MCF 10A (cell line): ENCODE measurements at regions not wholly inside any gene's neighbourhood (a gene's known extent, or its start where the extent isn't known, plus 50 kb on each side); places are given as distances from the start of the nearest gene placed in this dataset.

ENCODE experiments used
- BruUV-seq: library from RNA; stranded (reverse); fragments of 400-500 nt; replicated peaks from 2 replicates; lab custom pipeline; 2021; lab: Mats Ljungman, UMichigan
- CTCF ChIA-PET: fragments of 300-600 bp; sonication (Branson Sonifier 250); formaldehyde crosslinking; extraction: SDS; loops from one replicate; lab custom pipeline; 2021; ENCODE audit warnings: antibody characterized with exemption, inconsistent platforms; lab: Yijun Ruan, JAX
- POLR2A ChIA-PET: fragments of 300-600, 350-650 bp; sonication (Branson Sonifier 250); formaldehyde crosslinking; extraction: SDS; loops from one replicate; lab custom pipeline; 2020; ENCODE audit warnings: antibody characterized with exemption, inconsistent platforms; lab: Yijun Ruan, JAX
- DNase-seq: peaks from one replicate; pipeline ENCODE4 v3.0.0-alpha.2; 2018; ENCODE audit not compliant: unreplicated experiment
- H3K27ac Mint-ChIP-seq: one replicate; pipeline ENCODE4 v1.8.0; 2022; ENCODE audit warnings: mild to moderate bottlenecking, low read depth, mixed read lengths; ENCODE audit not compliant: unreplicated experiment
- H3K27me3 Mint-ChIP-seq: one replicate; pipeline ENCODE4 v1.8.0; 2022; ENCODE audit warnings: mixed read lengths; ENCODE audit not compliant: insufficient read depth, unreplicated experiment
- H3K36me3 Mint-ChIP-seq: one replicate; pipeline ENCODE4 v1.8.0; 2022; ENCODE audit warnings: mild to moderate bottlenecking, moderate library complexity, mixed read lengths; ENCODE audit not compliant: insufficient read depth, unreplicated experiment
- H3K4me1 Mint-ChIP-seq: one replicate; pipeline ENCODE4 v1.8.0; 2022; ENCODE audit warnings: mixed read lengths; ENCODE audit not compliant: insufficient read depth, unreplicated experiment
- H3K4me3 Mint-ChIP-seq: one replicate; pipeline ENCODE4 v1.8.0; 2022; ENCODE audit warnings: mild to moderate bottlenecking, moderate library complexity, mixed read lengths; ENCODE audit not compliant: unreplicated experiment
- H3K9me3 Mint-ChIP-seq: one replicate; pipeline ENCODE4 v1.8.0; 2022; ENCODE audit warnings: mixed read lengths; ENCODE audit not compliant: unreplicated experiment
- intact Hi-C: fragments of 100-400 bp; cut with micrococcal nuclease; formaldehyde crosslinking; loops from 2 replicates; pipeline ENCODE4 v1.14.1; 2022
- TF ChIP-seq, protein P1 (sequence below): fragments of 200-600 bp; IDR thresholded peaks from one replicate; pipeline ENCODE4 v1.8.0; 2022; ENCODE audit warnings: antibody characterized with exemption, mild to moderate bottlenecking; ENCODE audit not compliant: unreplicated experiment

DNA sequence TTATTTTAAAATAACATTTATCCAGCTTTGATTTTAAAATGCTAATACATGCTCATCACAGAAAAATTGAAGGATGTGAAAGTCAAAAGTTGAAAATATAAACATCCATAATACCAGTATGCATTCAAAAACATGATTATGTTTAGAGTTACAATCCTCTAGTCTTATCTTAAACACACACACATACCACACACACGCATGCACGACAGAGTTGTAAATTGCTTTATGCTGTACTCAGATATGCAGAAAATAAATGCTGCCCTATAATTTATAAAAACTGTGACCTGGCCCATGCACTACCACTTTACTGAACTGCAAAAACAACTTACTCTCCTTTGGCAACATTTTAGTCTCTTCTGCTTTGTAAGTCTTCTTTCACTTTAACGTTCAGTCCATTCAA, 793.0 kb upstream of the FANCL start:
- ChIA-PET POLR2A (no interaction called here), CTCF (interaction anchor here (1.4 kb wide), 1 partner anchor 10 kb away, joined by 3 read pairs; no protein-coding TSS in a partner anchor)
- Mint-ChIP-seq H3K9me3 (peaks cover 7% of the 10 kb centered on the region), H3K4me3 (no peak overlapping the region), H3K27me3 (no peaks in the 10 kb centered on the region), H3K27ac (no peak overlapping the region), H3K36me3 (no peaks in the 10 kb centered on the region), H3K4me1 (no peaks in the 10 kb centered on the region)
- intact Hi-C loops: no loop called here
- TF ChIP-seq, protein P1, sequence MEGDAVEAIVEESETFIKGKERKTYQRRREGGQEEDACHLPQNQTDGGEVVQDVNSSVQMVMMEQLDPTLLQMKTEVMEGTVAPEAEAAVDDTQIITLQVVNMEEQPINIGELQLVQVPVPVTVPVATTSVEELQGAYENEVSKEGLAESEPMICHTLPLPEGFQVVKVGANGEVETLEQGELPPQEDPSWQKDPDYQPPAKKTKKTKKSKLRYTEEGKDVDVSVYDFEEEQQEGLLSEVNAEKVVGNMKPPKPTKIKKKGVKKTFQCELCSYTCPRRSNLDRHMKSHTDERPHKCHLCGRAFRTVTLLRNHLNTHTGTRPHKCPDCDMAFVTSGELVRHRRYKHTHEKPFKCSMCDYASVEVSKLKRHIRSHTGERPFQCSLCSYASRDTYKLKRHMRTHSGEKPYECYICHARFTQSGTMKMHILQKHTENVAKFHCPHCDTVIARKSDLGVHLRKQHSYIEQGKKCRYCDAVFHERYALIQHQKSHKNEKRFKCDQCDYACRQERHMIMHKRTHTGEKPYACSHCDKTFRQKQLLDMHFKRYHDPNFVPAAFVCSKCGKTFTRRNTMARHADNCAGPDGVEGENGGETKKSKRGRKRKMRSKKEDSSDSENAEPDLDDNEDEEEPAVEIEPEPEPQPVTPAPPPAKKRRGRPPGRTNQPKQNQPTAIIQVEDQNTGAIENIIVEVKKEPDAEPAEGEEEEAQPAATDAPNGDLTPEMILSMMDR: no peak
- no TSS peak for BruUV-seq
- no peak for DNase-seq

- TF ChIP-seq, protein P1: no peak
These were observed 792.5 kb upstream of the FANCL start for GRCh38 chr2:59033661-59034060.

GRCh38 chr2:59032499-59032898, 791.4 kb upstream of the FANCL start:
- CTCF ChIA-PET: no interaction called here
- Mint-ChIP-seq H3K4me3 (no peak overlapping the region), H3K4me1 (no peaks in the 10 kb centered on the region), H3K27ac (no peak overlapping the region), H3K36me3 (no peaks in the 10 kb centered on the region), H3K9me3 (no peaks in the 10 kb centered on the region), H3K27me3 (no peaks in the 10 kb centered on the region)
- TF ChIP-seq, protein P1: no peak
- intact Hi-C loops: no loop called here
- no peak for DNase-seq
- BruUV-seq: no TSS peak
- POLR2A ChIA-PET: no interaction called here

More at GRCh38 chr2:59033661-59034060, 792.5 kb upstream of the FANCL start:
- no peaks in the 10 kb centered on the region for H3K4me1 Mint-ChIP-seq
- ChIA-PET CTCF (interaction anchor here (1.4 kb wide), 1 partner anchor 9 kb away, joined by 3 read pairs; no protein-coding TSS in a partner anchor), POLR2A (no interaction called here)
- no peak overlapping the region for H3K4me3 Mint-ChIP-seq
- H3K36me3 Mint-ChIP-seq: no peaks in the 10 kb centered on the region
- intact Hi-C loops: no loop called here
- H3K27ac Mint-ChIP-seq: no peak overlapping the region
- BruUV-seq: no TSS peak
- peaks cover 3% of the 10 kb centered on the region for H3K9me3 Mint-ChIP-seq
- H3K27me3 Mint-ChIP-seq: no peaks in the 10 kb centered on the region
- no peak for DNase-seq

GRCh38 chr2:59029058-59029457, 787.9 kb upstream of the FANCL start:
- Mint-ChIP-seq H3K4me1 (no peaks in the 10 kb centered on the region), H3K4me3 (no peak overlapping the region), H3K9me3 (no peaks in the 10 kb centered on the region), H3K27me3 (no peaks in the 10 kb centered on the region), H3K36me3 (no peaks in the 10 kb centered on the region), H3K27ac (no peak overlapping the region)
- intact Hi-C loops: loop anchor here (5.0 kb wide), 1 partner anchor 1523 kb away; the partner anchor contains the start of gene BCL11A
- CTCF ChIA-PET: no interaction called here
- no TSS peak for BruUV-seq
- TF ChIP-seq, protein P1: no peak
- no peak for DNase-seq
- POLR2A ChIA-PET: interaction anchor here (0.6 kb wide), 1 partner anchor 1387 kb away, joined by 3 read pairs; no protein-coding TSS in a partner anchor
